Ovary (tissue), 7 donors: ENCODE measurements at regions not wholly inside any gene's neighbourhood (a gene's known extent, or its start where the extent isn't known, plus 50 kb on each side); places are given as distances from the start of the nearest gene placed in this dataset.

Experiments used
- DNase-seq, 5 donors: peaks; one replicate each; pipeline ENCODE4 v3.0.0-alpha.2; 2019 to 2020
- H3K27ac ChIP-seq, 2 donors: fragments of 200-600 bp; one replicate each; pipeline versions ENCODE4 v1.5.1 to v1.8.0; 2019 to 2022
- H3K27me3 ChIP-seq: fragments of 200-600 bp; one replicate; pipeline ENCODE4 v1.8.0; 2022
- H3K36me3 ChIP-seq: fragments of 200-600 bp; sonication (generic); one replicate; pipeline ENCODE4 v1.5.1; 2019
- H3K4me1 ChIP-seq: one replicate; pipeline ENCODE4 v1.8.1; 2013; ENCODE audit warnings: mild to moderate bottlenecking, moderate library complexity; ENCODE audit not compliant: insufficient read depth
- H3K4me3 ChIP-seq: fragments of 200-600 bp; sonication (generic); one replicate; pipeline ENCODE4 v1.5.1; 2017
- H3K9me3 ChIP-seq, 2 donors: fragments of 200-600 bp in 1 of 2; sonication (generic) in 1 of 2; one replicate each; pipeline versions ENCODE4 v1.5.1 to v1.8.1; 2013 to 2019; ENCODE audit warnings: mild to moderate bottlenecking in 1 of 2, moderate library complexity in 1 of 2
- EP300 ChIP-seq: sonication (generic); formaldehyde crosslinking; IDR thresholded peaks from one replicate; pipeline ENCODE4 v1.6.1; 2017; ENCODE audit warnings: antibody characterized with exemption
- POLR2A ChIP-seq: fragments of 450-650 bp; IDR thresholded peaks from one replicate; pipeline ENCODE4 v1.6.1; 2017; ENCODE audit warnings: antibody characterized with exemption, mild to moderate bottlenecking, moderate library complexity
- WGBS, 3 donors: extraction: QIAGEN DNeasy Blood & Tissue Kit in 1 of 3; methylation state at CpG; one replicate each; pipeline versions ENCODE4 v1.1.5 to v1.1.7; 2013 to 2017; 5-methylcytosine and 5-hydroxymethylcytosine counted together
- intact Hi-C, 4 donors: fragments of 100-400 bp; cut with DNase I; formaldehyde crosslinking; loops; one replicate each; pipeline versions ENCODE4 v1.11.0 to v1.15.1; 2022 to 2023
- TF ChIP-seq, protein P1 (sequence below), 3 donors: fragments of 450-650 bp in 2 of 3; fragments of 200-600 bp in 1 of 3; IDR thresholded peaks; one replicate each; pipeline versions ENCODE4 v1.5.1 to v1.8.0; 2016 to 2022; ENCODE audit warnings: antibody characterized with exemption in 3 of 3, mild to moderate bottlenecking in 1 of 3
- donor health status: DM: no; HTN: no; CAD: no; lungs with moderate emphysema.
- donor health status: DM: no; HTN: no; CAD: no.
- donor health status: Bipolar disorder and iron deficiency.
- donor health status: DM: no; HTN: no; CAD: no.
- donor health status: DM: yes; HTN: yes; CAD: no.

DNA sequence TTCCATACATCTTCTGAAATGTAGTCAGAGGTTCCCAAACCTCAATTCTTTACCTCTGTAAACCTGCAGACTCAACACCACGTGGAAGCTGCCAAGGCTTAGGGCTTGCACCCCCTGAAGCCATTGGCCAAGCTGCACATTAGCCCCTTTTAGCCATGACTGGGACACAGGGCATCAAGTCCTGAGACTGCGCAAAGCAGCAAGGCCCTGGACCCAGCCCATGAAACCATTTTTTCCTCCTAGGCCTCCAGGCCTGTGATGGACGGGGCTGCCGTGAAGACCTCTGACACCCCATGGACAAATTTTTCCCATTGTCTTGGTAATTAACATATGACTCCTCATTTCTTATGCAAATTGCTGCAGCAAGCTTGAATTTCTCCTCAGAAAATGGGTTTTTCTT is 727.8 kb downstream of the C6orf118 start:
- Histone ChIP-seq H3K27me3 (no peaks in the 10 kb centered on the region), H3K27ac (no peak overlapping the region), H3K36me3 (no peaks in the 10 kb centered on the region), H3K4me3 (no peak overlapping the region), H3K9me3 (no peaks in the 10 kb centered on the region), H3K4me1 (no peaks in the 10 kb centered on the region)
- intact Hi-C loops, result no loop called here
- 56 to 82% (median 60%) methylated on average over 4 of the region's 4 CpGs for WGBS, 3 donors
- no peak for DNase-seq
- no peak for TF ChIP-seq POLR2A
- TF ChIP-seq EP300, result no peak
- TF ChIP-seq, protein P1, sequence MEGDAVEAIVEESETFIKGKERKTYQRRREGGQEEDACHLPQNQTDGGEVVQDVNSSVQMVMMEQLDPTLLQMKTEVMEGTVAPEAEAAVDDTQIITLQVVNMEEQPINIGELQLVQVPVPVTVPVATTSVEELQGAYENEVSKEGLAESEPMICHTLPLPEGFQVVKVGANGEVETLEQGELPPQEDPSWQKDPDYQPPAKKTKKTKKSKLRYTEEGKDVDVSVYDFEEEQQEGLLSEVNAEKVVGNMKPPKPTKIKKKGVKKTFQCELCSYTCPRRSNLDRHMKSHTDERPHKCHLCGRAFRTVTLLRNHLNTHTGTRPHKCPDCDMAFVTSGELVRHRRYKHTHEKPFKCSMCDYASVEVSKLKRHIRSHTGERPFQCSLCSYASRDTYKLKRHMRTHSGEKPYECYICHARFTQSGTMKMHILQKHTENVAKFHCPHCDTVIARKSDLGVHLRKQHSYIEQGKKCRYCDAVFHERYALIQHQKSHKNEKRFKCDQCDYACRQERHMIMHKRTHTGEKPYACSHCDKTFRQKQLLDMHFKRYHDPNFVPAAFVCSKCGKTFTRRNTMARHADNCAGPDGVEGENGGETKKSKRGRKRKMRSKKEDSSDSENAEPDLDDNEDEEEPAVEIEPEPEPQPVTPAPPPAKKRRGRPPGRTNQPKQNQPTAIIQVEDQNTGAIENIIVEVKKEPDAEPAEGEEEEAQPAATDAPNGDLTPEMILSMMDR (IDR thresholded peaks at IDR 0.05), result no peak

DNA sequence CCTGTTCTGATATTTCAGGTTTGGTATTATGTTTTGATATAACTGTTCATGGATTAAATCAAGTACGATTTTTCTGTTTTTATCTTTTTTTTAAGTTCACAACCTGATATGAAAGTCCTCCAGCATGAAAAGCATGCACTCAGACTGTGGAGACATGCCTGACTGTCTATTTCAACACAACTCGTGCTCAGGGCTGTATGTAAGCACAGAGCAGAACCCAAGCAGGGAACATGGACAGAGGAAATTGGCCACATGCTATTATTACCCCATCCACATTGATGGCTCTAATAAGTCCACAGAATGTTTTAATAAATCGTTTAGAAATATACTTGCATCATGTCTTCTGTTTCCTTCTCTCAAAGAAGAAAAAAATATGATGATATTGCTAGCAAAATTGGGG is 730.4 kb downstream of the C6orf118 start:
- WGBS, 3 donors, result 52 to 60% (median 54%) methylated on average over 3 of the region's 3 CpGs
- DNase-seq, result no peak
- no peaks in the 10 kb centered on the region for H3K4me1 ChIP-seq
- TF ChIP-seq EP300 (no peak), POLR2A (no peak)
- TF ChIP-seq, protein P1 (IDR thresholded peaks at IDR 0.05), result no peak
- no peaks in the 10 kb centered on the region for H3K36me3 ChIP-seq
- no peak overlapping the region for H3K4me3 ChIP-seq
- intact Hi-C loops, result no loop called here
- no peaks in the 10 kb centered on the region for H3K9me3 ChIP-seq
- H3K27ac ChIP-seq, result no peak overlapping the region
- H3K27me3 ChIP-seq, result no peaks in the 10 kb centered on the region

DNA sequence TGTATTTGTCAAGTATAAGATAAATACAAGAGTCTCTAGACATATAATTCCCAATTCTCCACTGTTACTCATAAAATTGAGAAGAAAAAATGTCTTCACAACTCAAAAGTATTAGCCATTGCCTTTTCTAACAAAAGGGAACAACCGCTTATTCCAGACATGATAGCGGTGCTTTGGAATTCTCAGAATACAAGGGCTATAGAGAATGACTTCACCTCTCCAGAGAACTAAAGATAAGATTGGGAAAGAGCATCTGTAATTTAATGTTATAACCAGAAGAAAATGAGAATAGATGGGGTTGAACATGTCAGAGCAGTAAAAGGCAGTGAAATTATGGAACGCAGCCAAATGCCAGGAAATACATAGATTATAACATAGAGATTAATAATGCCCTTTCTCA is 730.8 kb downstream of the C6orf118 start:
- intact Hi-C loops, result no loop called here
- DNase-seq, result no peak
- no peak for TF ChIP-seq POLR2A
- TF ChIP-seq, protein P1 (IDR thresholded peaks at IDR 0.05), result no peak
- Histone ChIP-seq H3K4me1 (no peaks in the 10 kb centered on the region), H3K27ac (no peak overlapping the region), H3K4me3 (no peak overlapping the region), H3K27me3 (no peaks in the 10 kb centered on the region), H3K36me3 (no peaks in the 10 kb centered on the region), H3K9me3 (no peaks in the 10 kb centered on the region)
- 50 to 56% (median 55%) methylated on average over 3 of the region's 3 CpGs for WGBS, 3 donors

DNA sequence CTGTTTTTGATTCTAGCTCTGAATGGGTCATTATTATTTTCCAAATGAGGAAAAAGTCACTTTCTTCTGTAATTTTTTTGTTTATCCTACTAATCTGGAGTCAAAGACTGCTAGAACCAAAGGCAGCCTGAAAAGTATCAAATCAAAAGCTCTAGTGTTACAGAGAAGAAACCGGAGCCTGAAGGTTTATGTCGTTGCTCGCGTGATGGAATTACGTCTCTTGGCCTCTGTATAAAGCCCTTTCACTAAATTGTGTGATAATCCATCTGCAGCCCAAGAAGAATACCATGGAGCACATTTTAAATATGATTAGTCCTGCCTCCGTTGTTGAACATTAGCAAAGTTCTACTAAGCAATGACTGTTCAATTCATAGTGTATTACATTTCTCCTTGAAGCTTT is 738.6 kb downstream of the C6orf118 start:
- TF ChIP-seq EP300 (no peak), POLR2A (no peak)
- TF ChIP-seq, protein P1 (IDR thresholded peaks at IDR 0.05), result no peak

DNA sequence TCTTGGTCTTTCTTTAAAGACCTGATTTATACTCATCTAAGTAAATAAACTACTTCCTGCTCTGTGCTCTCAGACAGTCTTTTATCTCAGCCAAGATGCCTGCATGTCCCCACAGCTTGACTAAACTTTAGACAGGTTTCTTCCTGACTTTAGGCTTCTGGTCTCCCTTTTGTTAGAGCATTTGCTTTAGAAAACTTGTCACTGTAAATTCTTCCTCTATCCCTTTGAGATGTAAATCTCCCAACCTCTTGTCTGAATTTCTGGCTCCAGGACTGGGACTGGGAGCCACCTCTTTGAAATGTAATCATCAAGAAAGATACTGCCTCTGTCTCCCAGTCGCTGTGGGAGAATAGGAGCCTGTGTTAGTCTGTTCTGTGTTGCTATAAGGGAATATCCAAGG is 739.9 kb downstream of the C6orf118 start:
- 48 to 64% (median 48%) methylated on average over 1 of the region's 1 CpG for WGBS, 3 donors
- no peaks in the 10 kb centered on the region for H3K36me3 ChIP-seq
- H3K4me1 ChIP-seq, result no peaks in the 10 kb centered on the region
- no peak overlapping the region for H3K27ac ChIP-seq
- no peak for DNase-seq
- no peaks in the 10 kb centered on the region for H3K9me3 ChIP-seq
- TF ChIP-seq, protein P1 (IDR thresholded peaks at IDR 0.05), result no peak
- TF ChIP-seq POLR2A, result no peak
- no peak for TF ChIP-seq EP300
- no peak overlapping the region for H3K4me3 ChIP-seq
- intact Hi-C loops, result no loop called here
- no peaks in the 10 kb centered on the region for H3K27me3 ChIP-seq

More for the DNA sequence above, 738.6 kb downstream of the C6orf118 start:
- WGBS, 3 donors, result 84 to 89% (median 87%) methylated on average over 6 of the region's 6 CpGs
- no peak for DNase-seq
- Histone ChIP-seq H3K27ac (no peak overlapping the region), H3K4me1 (no peaks in the 10 kb centered on the region), H3K9me3 (no peaks in the 10 kb centered on the region), H3K36me3 (no peaks in the 10 kb centered on the region), H3K27me3 (no peaks in the 10 kb centered on the region), H3K4me3 (no peak overlapping the region)
- intact Hi-C loops, result no loop called here
